ENCODE measurements at regions not wholly inside any gene's neighbourhood (a gene's known extent, or its start where the extent isn't known, plus 50 kb on each side); places are given as distances from the start of the nearest gene placed in this dataset.

DNA sequence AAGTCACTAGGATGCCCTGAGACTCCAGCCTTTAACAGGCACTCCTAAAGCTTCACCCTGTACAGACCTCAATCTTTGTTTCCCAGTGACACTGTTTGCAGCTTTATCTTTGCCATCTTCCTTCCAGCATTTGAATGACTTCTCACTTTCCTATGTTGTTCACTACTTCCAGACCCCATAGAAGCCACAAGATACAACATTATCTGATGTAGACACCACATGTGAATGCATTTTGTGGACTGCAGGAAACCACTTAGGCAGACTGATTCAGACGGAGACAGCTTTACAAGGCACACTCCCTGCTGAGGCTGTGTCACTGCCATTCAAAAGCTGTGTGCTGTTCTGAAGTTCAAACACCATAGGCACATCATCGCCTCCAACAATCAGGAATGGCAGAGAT, 67.3 kb upstream of the SPATS2L start:
- intact Hi-C loops (cut with DNase I) = no loop called here
- TF ChIP-seq CTCF (IDR thresholded peaks at IDR 0.05) (no peak), POLR2A (IDR thresholded peaks at IDR 0.05) (no peak)
- no peaks in the 10 kb centered on the region for H3K27me3 ChIP-seq

DNA sequence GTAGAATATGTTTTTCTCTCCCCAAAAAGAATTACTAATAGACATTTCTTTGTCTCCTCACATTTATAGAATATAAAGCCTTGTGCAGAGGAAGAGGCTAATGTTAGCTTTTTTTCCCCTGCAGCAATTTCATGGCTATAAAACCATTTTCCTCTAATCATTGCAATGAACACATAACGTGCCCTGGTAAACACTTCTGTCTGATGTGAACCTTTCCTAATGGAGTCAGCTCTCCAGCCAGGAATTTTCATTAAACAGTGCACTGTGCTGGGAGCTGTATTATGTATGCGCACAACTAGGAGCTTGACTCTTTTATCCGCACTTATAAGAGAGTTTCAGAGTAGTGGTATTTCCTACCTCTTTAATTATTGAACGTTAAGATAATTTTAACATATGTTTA, 63.9 kb upstream of the SPATS2L start:
- TF ChIP-seq CTCF (IDR thresholded peaks at IDR 0.05) (no peak), POLR2A (IDR thresholded peaks at IDR 0.05) (no peak)
- H3K27ac ChIP-seq = no peak overlapping the region
- no peaks in the 10 kb centered on the region for H3K27me3 ChIP-seq
- H3K4me3 ChIP-seq = no peak overlapping the region
- no peaks in the 10 kb centered on the region for H3K9me3 ChIP-seq
- 79 to 85% (median 84%) methylated on average over 4 of the region's 4 CpGs for WGBS, 4 donors
- ATAC-seq (no peak), DNase-seq (no peak)
- no peaks in the 10 kb centered on the region for H3K4me1 ChIP-seq
- intact Hi-C loops (cut with DNase I) = no loop called here
- no peaks in the 10 kb centered on the region for H3K36me3 ChIP-seq

More for the DNA sequence above, 67.3 kb upstream of the SPATS2L start:
- Histone ChIP-seq H3K4me3 (no peak overlapping the region), H3K9me3 (no peaks in the 10 kb centered on the region), H3K36me3 (no peaks in the 10 kb centered on the region), H3K4me1 (no peaks in the 10 kb centered on the region), H3K27ac (no peak overlapping the region)
- DNase-seq (no peak), ATAC-seq (no peak)
- whole genome bisulfite sequencing, 4 donors = 54 to 66% (median 60%) methylated on average over 2 of the region's 2 CpGs

DNA sequence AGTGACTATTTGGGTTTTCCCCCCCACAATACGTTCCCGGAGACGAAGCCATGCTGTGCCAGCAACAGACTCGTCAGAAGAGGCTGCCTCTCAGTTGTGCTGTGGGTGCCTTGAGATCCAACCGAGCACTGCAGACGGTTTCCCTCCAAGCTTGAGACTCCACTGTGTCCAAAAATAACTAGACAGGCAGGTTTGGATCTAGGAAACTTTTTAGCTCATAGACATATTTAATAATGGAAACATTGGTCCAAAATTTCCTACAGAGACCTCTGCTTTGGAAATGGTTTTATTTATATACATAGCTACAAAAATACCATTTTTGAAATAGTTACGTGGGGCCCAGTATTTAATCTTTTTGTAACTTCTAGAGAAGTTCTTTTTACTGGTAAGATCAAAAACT, 63.1 kb upstream of the SPATS2L start:
- no peak overlapping the region for H3K27ac ChIP-seq
- 67 to 80% (median 68%) methylated on average over 7 of the region's 7 CpGs for WGBS, 4 donors
- H3K4me1 ChIP-seq = no peaks in the 10 kb centered on the region
- no peaks in the 10 kb centered on the region for H3K9me3 ChIP-seq
- intact Hi-C loops (cut with DNase I) = no loop called here
- ATAC-seq = no peak
- no peak for DNase-seq
- no peaks in the 10 kb centered on the region for H3K36me3 ChIP-seq
- TF ChIP-seq CTCF (IDR thresholded peaks at IDR 0.05) (no peak), POLR2A (IDR thresholded peaks at IDR 0.05) (no peak)
- H3K27me3 ChIP-seq = peaks cover 0 to 4% (median 0%) of the 10 kb centered on the region in 9 donors
- no peak overlapping the region for H3K4me3 ChIP-seq

- H3K27me3 ChIP-seq = peaks cover 0 to 10% (median 0%) of the 10 kb centered on the region in 9 donors
- TF ChIP-seq POLR2A (IDR thresholded peaks at IDR 0.05) (no peak), CTCF (IDR thresholded peaks at IDR 0.05) (no peak)
- ATAC-seq (no peak), DNase-seq (no peak)
- intact Hi-C loops (cut with DNase I) = no loop called here
- no peaks in the 10 kb centered on the region for H3K4me1 ChIP-seq
- no peaks in the 10 kb centered on the region for H3K36me3 ChIP-seq
- H3K4me3 ChIP-seq = no peak overlapping the region
- no peak overlapping the region for H3K27ac ChIP-seq
- H3K9me3 ChIP-seq = no peaks in the 10 kb centered on the region
- 93 to 98% (median 96%) methylated on average over 1 of the region's 1 CpG for WGBS, 4 donors
Observed at GRCh38 chr2:200244111-200244510, 62.4 kb upstream of the SPATS2L start.
